Panc1 (cell line): ENCODE measurements at regions not wholly inside any gene's neighbourhood (a gene's known extent, or its start where the extent isn't known, plus 50 kb on each side); places are given as distances from the start of the nearest gene placed in this dataset.

Experiments
- ATAC-seq: fragments of 200-7000 bp; cut with Tn5 transposase; 2 replicates; pipeline ENCODE4 v1.9.1; 2020; ENCODE audit warnings: mild to moderate bottlenecking, moderate library complexity
- BruUV-seq: library from RNA; stranded (reverse); fragments of 400-500 nt; replicated peaks from 2 replicates; lab custom pipeline; 2021; lab: Mats Ljungman, UMichigan
- CTCF ChIA-PET: fragments of 300-600 bp; sonication (Branson Sonifier 250); formaldehyde crosslinking; loops from one replicate; lab custom pipeline; 2022; ENCODE audit warnings: antibody characterized with exemption; lab: Charles Lee
- POLR2A ChIA-PET: fragments of 300-600 bp; sonication (Branson Sonifier 250); formaldehyde crosslinking; loops from one replicate; lab custom pipeline; 2022; ENCODE audit warnings: antibody characterized with exemption; lab: Charles Lee
- DNase-seq: peaks from one replicate; pipeline ENCODE4 v3.0.0-alpha.2; 2010; ENCODE audit warnings: low read depth, low spot score
- H3K27ac ChIP-seq: 2 replicates; pipeline ENCODE4 v1.5.1; 2011; ENCODE audit warnings: mild to moderate bottlenecking, low read length, inconsistent platforms
- H3K27me3 ChIP-seq: fragments of 200-500 bp; sonication (Bioruptor generic); 2 replicates; pipeline ENCODE4 v1.6.0; 2014; ENCODE audit warnings: low read length, inconsistent platforms; ENCODE audit not compliant: control insufficient read depth, insufficient read depth
- H3K36me3 ChIP-seq: fragments of 200-500 bp; sonication (Bioruptor generic); 2 replicates; pipeline ENCODE4 v1.5.1; 2014; ENCODE audit warnings: inconsistent platforms, mild to moderate bottlenecking, low read length, moderate library complexity; ENCODE audit not compliant: control insufficient read depth, insufficient read depth
- H3K4me1 ChIP-seq: 2 replicates; pipeline ENCODE4 v1.5.1; 2011; ENCODE audit warnings: inconsistent platforms, mild to moderate bottlenecking, low read length, moderate library complexity; ENCODE audit not compliant: control insufficient read depth, insufficient read depth
- H3K4me3 ChIP-seq, 2 experiments: 2 replicates each; pipeline ENCODE4 v1.5.1; 2011 to 2012; ENCODE audit warnings: low read depth in 2 of 2, low read length in 2 of 2, mild to moderate bottlenecking in 2 of 2, inconsistent platforms in 1 of 2, moderate library complexity in 1 of 2
- H3K9me3 ChIP-seq: fragments of 200-500 bp; sonication (Bioruptor generic); 2 replicates; pipeline ENCODE4 v1.5.1; 2014; ENCODE audit warnings: low read depth, mild to moderate bottlenecking, inconsistent platforms, low read length, moderate library complexity; ENCODE audit not compliant: control insufficient read depth, insufficient read depth
- CTCF ChIP-seq: fragments of 450-650 bp; IDR thresholded peaks from 2 replicates; pipeline ENCODE4 v1.5.1; 2017; ENCODE audit warnings: mild to moderate bottlenecking
- POLR2AphosphoS5 ChIP-seq: IDR thresholded peaks from 2 replicates; pipeline ENCODE4 v1.6.1; 2012; ENCODE audit warnings: mild to moderate bottlenecking, low read depth, low read length, moderate library complexity
- REST ChIP-seq, 2 experiments: IDR thresholded peaks; 2 replicates each; pipeline ENCODE4 v1.6.1; 2011 to 2012; ENCODE audit warnings: low read depth in 2 of 2, control low read depth in 1 of 2, low read length in 1 of 2, mild to moderate bottlenecking in 1 of 2, moderate library complexity in 1 of 2; ENCODE audit not compliant: insufficient read depth in 1 of 2
- SIN3A ChIP-seq: IDR thresholded peaks from 2 replicates; pipeline ENCODE4 v1.6.1; 2012; ENCODE audit warnings: low read depth, mild to moderate bottlenecking, low read length, moderate library complexity, borderline replicate concordance; ENCODE audit not compliant: insufficient read depth
- TCF7L2 ChIP-seq: IDR thresholded peaks from 2 replicates; pipeline ENCODE4 v1.6.1; 2011; ENCODE audit warnings: mild to moderate bottlenecking, low read depth, low read length, inconsistent platforms
- in situ Hi-C: cut with HindIII; loops from 2 replicates; pipeline ENCODE4 v1.10.0; 2016; ENCODE audit warnings: low sequenced_read_pairs, low pct_unique_long_range_greater_than_20kb
- intact Hi-C: fragments of 100-400 bp; cut with micrococcal nuclease; formaldehyde crosslinking; loops from one replicate; pipeline ENCODE4 v1.10.0; 2022; ENCODE audit not compliant: unreplicated experiment

- no peak for TF ChIP-seq SIN3A
- no peak for TF ChIP-seq POLR2AphosphoS5
- TF ChIP-seq TCF7L2 = no peak
- TF ChIP-seq CTCF = no peak
- no peak for TF ChIP-seq REST (IDR thresholded peaks at IDR 0.05; ENCODE audit: insufficient read depth in 1 of 2, low read depth in 2 of 2, low read length in 1 of 2)
- H3K9me3 ChIP-seq = 0 out of 2 replicates have a peak, but pooled peaks cover 2% of the 10 kb centered on the region
- CTCF ChIA-PET = no interaction called here
- H3K4me3 ChIP-seq = no peak overlapping the region
- H3K27me3 ChIP-seq = no peaks in the 10 kb centered on the region
- no peak overlapping the region for H3K27ac ChIP-seq
- ATAC-seq = no peak
- no peaks in the 10 kb centered on the region for H3K36me3 ChIP-seq
- no peak for DNase-seq
- in situ Hi-C loops (no loop called here), intact Hi-C loops (no loop called here)
- no peaks in the 10 kb centered on the region for H3K4me1 ChIP-seq
- no TSS peak for BruUV-seq
- POLR2A ChIA-PET = no interaction called here
Measured at GRCh38 chr2:192783643-192784042, 588.9 kb upstream of the TMEFF2 start.

GRCh38 chr2:192775459-192776262, 580.9 kb upstream of the TMEFF2 start:
- in situ Hi-C loops = no loop called here
- H3K4me3 ChIP-seq = no peak overlapping the region
- ATAC-seq (no peak), DNase-seq (no peak)
- no peaks in the 10 kb centered on the region for H3K9me3 ChIP-seq
- CTCF ChIA-PET = no interaction called here
- BruUV-seq = no TSS peak
- H3K4me1 ChIP-seq = no peaks in the 10 kb centered on the region
- H3K36me3 ChIP-seq = no peaks in the 10 kb centered on the region
- H3K27me3 ChIP-seq = no peaks in the 10 kb centered on the region
- TF ChIP-seq CTCF (no peak), TCF7L2 (no peak), POLR2AphosphoS5 (no peak), SIN3A (no peak), REST (IDR thresholded peaks at IDR 0.05; ENCODE audit: insufficient read depth in 1 of 2, low read depth in 2 of 2, low read length in 1 of 2) (no peak)
- H3K27ac ChIP-seq = no peak overlapping the region
- POLR2A ChIA-PET = no interaction called here
- intact Hi-C loops = no loop called here
